GM21737 (cell line): ENCODE measurements at regions not wholly inside any gene's neighbourhood (a gene's known extent, or its start where the extent isn't known, plus 50 kb on each side); places are given as distances from the start of the nearest gene placed in this dataset.
"Not testable (repeated sequence)": the region's sequence is repeated elsewhere in the genome, so short reads cannot be mapped to it uniquely, and the experiment has no call there.

ENCODE experiments used
- ATAC-seq: cut with Tn5 transposase; IDR thresholded peaks from one replicate; pipeline ENCODE4 v1.9.1; 2021; ENCODE audit warnings: mild to moderate bottlenecking, moderate library complexity; ENCODE audit not compliant: unreplicated experiment

DNA sequence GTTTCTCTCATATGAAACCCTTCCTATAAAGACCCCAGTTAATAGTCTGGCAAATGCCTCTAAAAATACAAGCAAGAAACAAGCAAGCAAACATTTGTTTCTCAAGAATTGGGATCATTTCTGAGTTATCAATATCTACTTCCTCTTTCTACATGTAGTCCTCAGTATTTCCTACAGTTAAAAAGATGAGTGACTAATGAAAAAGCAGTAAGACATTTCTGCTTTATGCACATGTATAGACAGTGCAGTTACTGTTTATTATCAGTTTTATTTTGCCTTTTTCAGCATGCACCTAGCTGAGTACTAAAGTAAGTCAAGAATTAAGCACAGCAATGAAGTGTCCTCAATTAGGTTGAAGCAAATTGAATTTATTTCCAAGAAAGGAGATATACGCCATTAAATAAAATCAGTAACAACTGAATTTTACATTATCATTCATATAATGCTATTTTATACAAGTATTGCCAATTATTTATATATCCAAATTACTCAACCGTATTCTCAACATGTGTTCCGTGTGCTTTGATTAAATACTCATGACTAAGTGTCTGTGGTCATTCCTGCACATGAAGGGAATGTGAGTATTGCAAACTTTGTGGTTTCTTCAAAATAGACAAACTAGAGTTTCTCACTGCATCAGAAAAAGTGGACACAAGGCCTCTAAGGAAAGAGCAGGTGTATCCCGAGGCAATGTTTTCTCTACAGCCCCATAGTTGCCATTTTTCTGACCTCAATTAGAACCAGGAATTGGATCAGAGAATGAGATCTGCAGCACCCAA is 159.3 kb upstream of the MARCKS start:
- ATAC-seq, result peak; percentile 64

DNA sequence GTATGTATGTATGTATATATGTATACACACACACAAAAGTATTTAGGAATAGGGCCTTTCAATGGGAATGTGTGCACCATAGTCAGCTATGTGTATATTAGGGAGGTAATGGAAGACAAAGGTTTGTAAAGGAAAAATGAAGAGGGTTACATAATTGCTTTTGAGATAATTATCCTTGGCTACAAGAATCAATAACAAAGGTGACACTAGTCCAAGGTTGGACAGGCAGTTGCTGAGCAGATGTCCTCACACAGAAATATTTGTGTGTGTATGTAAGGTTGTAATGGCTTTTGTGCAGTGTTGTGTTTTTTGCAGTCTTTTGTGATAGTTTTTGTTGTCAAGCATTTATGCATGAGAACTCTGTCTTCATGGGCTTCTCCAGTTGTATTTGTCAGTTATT is 157.9 kb upstream of the MARCKS start:
- no peak for ATAC-seq

DNA sequence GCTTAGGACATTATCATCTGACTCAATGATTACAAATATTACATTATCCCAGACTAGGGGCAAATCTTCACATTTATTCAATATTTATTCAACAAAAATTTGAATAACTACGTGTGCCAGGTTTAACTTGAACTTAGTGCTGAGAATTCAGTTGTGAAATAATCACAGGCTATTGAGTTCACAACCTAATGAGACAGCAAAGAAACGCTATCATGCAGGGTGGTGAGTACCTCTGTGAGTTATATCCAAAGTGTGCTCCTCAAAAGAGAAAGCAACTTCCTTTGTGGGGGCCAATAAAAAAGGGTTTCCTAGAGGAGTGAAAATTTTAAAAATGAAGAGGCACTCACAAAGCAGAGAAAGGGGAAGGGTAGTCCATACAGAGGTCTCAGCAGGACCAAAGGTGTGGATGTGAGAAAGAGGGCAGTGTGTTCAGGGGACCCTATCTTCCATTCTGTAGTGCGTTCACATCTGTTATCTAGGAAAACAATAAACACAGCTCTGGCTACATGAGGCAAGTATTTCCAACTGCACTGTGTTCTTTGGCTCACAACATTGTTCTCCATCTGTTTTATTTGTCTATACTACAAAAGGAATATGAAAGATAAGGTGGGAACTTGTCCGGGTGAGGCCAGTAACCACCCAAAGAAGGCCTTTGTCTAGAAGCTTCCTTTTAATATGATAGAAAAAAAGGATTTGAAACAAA is 155.4 kb upstream of the MARCKS start:
- ATAC-seq, result no peak

DNA sequence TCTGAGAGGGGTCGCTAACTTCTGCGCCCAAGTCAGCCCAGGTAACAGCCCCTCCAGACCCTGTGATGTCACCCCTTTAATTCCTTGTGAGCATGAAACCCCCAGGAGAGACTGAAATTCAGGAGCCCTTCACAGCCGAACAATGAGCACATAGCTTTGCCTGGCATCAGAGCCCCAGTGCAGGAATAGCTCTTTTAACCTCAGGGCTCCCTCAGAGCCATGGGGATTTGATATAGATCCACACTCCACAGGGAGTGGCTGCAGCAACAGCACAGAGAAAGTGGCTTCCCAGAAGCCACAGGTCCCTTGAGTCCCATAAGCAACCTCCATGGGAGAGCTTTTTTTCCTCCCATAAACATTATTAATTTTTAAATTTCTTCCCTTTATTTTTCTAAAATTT is 150.0 kb upstream of the MARCKS start:
- ATAC-seq, result no peak

GRCh38 chr6:113709936-113710509 is 147.1 kb upstream of the MARCKS start:
- no peak for ATAC-seq

DNA sequence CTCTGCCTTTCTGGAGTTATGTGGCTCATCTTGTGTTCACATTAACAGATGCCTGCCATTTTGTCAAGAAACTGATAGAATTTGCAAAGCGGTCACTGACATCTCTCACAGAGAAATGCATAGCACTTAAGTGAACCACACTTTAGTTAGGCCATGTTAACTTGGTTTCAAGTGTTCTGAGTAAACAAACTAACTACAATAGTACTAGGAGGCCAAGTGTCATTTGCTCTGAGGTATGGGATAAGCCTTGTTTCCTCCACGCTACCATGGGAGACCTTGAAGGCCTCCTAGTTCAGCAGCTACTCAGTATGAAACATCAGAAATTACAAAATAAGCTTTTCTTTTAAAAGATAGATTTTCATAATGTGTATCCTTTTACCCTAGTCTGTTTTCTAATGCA is 143.5 kb upstream of the MARCKS start:
- no peak for ATAC-seq

DNA sequence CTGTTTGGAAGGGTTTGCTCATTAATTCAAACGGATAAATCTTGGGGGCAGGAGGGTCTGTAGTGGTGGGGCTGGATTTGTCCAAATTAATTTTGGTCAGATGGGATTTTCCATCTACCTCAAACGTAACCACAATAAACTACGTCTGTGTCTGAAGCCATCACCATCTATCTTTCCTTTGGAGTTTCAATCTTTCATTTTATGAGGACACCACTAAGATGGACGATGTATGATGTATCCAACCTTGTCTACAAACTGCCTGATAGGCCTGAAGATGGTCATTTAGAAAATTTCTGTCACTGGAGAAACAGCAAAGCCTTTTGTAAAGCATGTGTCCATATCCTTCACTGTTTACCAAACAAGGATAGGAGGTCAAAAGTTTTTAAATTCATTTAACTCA is 138.6 kb upstream of the MARCKS start:
- ATAC-seq, result no peak

DNA sequence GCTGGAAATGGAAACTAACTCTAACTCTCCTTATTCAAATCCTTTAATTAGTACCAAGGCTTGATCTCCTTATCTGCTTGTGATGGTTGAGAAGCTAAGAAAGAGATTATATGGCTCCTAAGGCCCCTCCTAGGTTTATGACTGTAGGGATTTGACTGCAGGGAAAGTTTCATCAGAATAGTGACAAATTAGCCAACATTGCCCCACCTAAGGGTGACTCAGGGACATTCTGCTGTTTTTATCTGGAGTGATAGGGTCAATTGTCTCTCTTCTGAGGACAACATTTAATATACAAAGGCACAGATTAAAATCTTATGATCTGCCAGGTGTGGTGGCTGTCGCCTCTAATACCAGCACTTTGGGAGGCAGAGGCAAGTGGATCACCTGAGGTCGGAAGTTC is 138.1 kb upstream of the MARCKS start:
- no peak for ATAC-seq

- ATAC-seq, result no peak
Observed at GRCh38 chr6:113719545-113719944, 137.6 kb upstream of the MARCKS start.

DNA sequence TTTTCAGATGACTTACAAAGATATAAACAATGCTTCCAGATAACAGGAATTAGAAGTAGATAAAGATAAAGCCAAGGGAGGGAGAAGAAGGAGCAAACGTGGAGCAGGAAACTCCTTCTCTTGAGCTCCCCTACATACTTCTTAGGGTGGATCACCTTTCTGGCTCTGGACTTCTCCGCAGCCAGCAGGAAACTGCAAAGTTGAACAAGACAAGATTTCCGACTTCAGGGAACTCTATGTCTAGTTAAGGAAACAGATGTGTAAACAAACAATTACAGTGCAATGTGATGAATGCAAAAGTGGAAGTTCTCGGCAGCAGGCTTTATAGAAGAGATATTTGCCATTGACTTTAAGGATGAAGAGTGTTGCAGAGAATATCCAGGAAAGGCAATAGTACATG is 134.0 kb upstream of the MARCKS start:
- ATAC-seq, result no peak

- ATAC-seq, result not testable (repeated sequence)
Observed at GRCh38 chr6:113724927-113725326, 132.2 kb upstream of the MARCKS start.

DNA sequence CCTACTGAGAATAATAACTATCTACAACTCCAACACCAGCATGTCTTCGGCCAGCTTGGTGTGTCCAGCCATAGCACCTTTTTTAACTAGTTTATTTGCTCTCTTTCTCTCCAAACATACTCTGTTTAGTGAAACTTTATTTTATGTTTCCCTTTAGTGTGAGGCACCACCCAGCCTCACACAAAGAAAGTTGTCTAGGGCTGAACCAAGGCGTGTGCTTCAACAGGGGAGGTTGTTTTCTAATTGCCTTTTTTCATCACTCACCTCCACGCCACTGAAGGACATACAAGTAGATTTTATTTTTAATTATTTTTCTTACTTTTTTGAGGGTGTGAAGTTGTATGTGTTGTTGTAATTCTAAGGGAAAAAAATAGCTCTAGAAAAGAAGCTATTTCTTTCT is 125.6 kb upstream of the MARCKS start:
- ATAC-seq, result no peak

GRCh38 chr6:113732384-113732966 is 124.7 kb upstream of the MARCKS start:
- ATAC-seq, result no peak

DNA sequence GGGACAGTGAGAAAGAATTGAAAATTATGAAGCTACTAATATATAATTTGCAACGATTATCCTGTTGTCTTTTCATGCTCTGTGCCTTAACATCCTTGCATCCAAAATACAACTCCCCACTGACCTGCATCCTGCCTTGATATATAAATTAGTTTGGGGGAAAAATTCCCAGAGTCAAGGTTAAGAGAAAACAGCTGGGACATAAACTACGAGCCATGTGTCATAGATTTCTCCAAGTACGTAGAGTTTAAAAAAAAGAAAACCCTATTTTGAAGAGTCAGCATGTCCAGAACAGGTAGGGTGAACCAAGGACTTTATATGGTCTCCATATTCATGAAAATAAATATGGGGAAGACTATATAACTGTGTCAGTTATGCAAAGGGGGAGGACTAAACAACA is 123.8 kb upstream of the MARCKS start:
- no peak for ATAC-seq

GRCh38 chr6:113734982-113735381 is 122.2 kb upstream of the MARCKS start:
- ATAC-seq, result no peak

- ATAC-seq, result no peak
Observed at GRCh38 chr6:113735491-113735890, 121.7 kb upstream of the MARCKS start.

DNA sequence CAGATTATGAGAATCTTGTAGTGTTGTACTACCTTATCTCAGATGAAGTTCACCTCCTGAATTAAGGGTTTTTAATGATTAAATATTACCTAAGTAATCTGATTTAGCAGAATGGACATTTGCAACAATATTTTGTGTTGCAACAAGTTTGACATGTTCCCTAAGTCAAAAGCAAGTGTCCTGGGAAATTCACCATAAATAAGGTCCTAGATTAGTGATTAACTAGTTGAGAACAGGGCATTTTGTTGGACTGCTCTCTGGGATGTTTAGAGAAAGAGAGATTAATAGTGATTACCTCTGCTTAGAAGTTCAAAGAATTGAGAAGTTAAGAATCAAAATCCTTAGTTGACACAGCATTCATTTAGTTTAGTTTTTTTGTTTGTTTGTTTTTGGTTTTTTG is 120.2 kb upstream of the MARCKS start:
- no peak for ATAC-seq

GRCh38 chr6:113739041-113739655 is 118.0 kb upstream of the MARCKS start:
- no peak for ATAC-seq

DNA sequence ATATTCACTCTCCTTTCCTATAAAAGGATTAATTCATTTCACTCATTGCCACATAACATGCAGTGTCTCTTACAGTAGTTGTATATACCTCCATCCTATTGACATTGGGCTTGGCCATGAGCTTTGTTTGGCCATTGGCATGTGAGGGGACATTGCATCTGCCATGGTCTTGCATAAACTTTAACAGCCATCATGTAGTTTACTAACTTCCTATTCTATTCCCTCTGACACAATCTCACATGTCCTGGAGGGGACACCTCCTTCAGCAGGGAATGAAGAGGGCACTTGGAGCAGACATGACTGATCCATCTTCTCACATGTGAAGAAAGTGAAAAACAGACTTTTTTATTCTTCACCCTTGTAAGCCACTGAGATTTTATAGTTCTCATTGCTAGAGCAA is 115.5 kb upstream of the MARCKS start:
- no peak for ATAC-seq

GRCh38 chr6:113742342-113742741 is 114.8 kb upstream of the MARCKS start:
- no peak for ATAC-seq

GRCh38 chr6:113744861-113745260 is 112.3 kb upstream of the MARCKS start:
- ATAC-seq, result no peak
